SKM-1 treated with dmso at 0.1 percent for 144 hours (cell line): ENCODE measurements at regions not wholly inside any gene's neighbourhood (a gene's known extent, or its start where the extent isn't known, plus 50 kb on each side); places are given as distances from the start of the nearest gene placed in this dataset.
"Not testable (repeated sequence)": the region's sequence is repeated elsewhere in the genome, so short reads cannot be mapped to it uniquely, and the experiment has no call there.

Experiments used
- DNase-seq: peaks from one replicate; lab custom pipeline; 2025; ENCODE audit not compliant: unreplicated experiment; lab: John Stamatoyannopoulos, UW

GRCh38 chr18:40346146-40346545, 1608.9 kb upstream of the PIK3C3 start:
- no peak for DNase-seq

- no peak for DNase-seq
Measured at GRCh38 chr18:40341701-40342100, 1613.3 kb upstream of the PIK3C3 start.

GRCh38 chr18:40338284-40338683, 1616.8 kb upstream of the PIK3C3 start:
- DNase-seq = no peak

GRCh38 chr18:40326985-40327384, 1628.0 kb upstream of the PIK3C3 start:
- no peak for DNase-seq

- DNase-seq = no peak
Measured at GRCh38 chr18:40325988-40326387, 1629.0 kb upstream of the PIK3C3 start.

- no peak for DNase-seq
Measured at GRCh38 chr18:40314199-40314598, 1640.8 kb upstream of the PIK3C3 start.

GRCh38 chr18:40313030-40313642, 1641.9 kb upstream of the PIK3C3 start:
- no peak for DNase-seq

GRCh38 chr18:40307627-40308026, 1647.4 kb upstream of the PIK3C3 start:
- no peak for DNase-seq

- DNase-seq = no peak
Measured at GRCh38 chr18:40296717-40297413, 1658.2 kb upstream of the PIK3C3 start.

GRCh38 chr18:40292985-40293710, 1661.9 kb upstream of the PIK3C3 start:
- no peak for DNase-seq

GRCh38 chr18:40283560-40283959, 1671.5 kb upstream of the PIK3C3 start:
- no peak for DNase-seq

GRCh38 chr18:40281356-40281755, 1673.7 kb upstream of the PIK3C3 start:
- DNase-seq = not testable (repeated sequence)

- DNase-seq = no peak
Measured at GRCh38 chr18:40274618-40275196, 1680.3 kb upstream of the PIK3C3 start.

- no peak for DNase-seq
Measured at GRCh38 chr18:40272630-40273231, 1682.3 kb upstream of the PIK3C3 start.

GRCh38 chr18:40259115-40259835, 1695.8 kb upstream of the PIK3C3 start:
- no peak for DNase-seq

GRCh38 chr18:40258311-40258710, 1696.7 kb upstream of the PIK3C3 start:
- DNase-seq = no peak

- no peak for DNase-seq
Measured at GRCh38 chr18:40250236-40250635, 1704.8 kb upstream of the PIK3C3 start.

- DNase-seq = no peak
Measured at GRCh38 chr18:40249390-40250080, 1705.5 kb upstream of the PIK3C3 start.

- DNase-seq = not testable (repeated sequence)
Measured at GRCh38 chr18:40245612-40246011, 1709.4 kb upstream of the PIK3C3 start.

- no peak for DNase-seq
Measured at GRCh38 chr18:40243607-40244006, 1711.4 kb upstream of the PIK3C3 start.
